ENCODE measurements at regions not wholly inside any gene's neighbourhood (a gene's known extent, or its start where the extent isn't known, plus 50 kb on each side); places are given as distances from the start of the nearest gene placed in this dataset.

DNA sequence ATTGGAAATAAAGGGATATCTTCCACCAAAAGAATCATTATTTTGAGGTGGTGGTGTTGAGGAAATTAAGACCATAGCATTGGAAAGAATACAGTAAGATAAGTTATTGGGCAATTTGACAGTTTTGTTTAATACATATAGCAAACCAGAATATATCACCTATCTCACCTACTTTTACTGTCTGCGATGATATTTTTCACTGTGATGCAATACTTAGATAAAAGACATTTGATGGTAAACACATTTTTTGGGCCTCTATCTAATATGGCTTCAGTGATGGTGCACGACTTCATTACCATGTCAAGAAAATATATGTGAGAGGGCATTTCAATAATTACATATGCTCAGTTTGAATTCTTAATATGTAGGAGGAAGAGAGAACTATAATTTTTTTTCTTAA lies 93.7 kb upstream of the MAGI2 start:
- TF ChIP-seq, protein P1, sequence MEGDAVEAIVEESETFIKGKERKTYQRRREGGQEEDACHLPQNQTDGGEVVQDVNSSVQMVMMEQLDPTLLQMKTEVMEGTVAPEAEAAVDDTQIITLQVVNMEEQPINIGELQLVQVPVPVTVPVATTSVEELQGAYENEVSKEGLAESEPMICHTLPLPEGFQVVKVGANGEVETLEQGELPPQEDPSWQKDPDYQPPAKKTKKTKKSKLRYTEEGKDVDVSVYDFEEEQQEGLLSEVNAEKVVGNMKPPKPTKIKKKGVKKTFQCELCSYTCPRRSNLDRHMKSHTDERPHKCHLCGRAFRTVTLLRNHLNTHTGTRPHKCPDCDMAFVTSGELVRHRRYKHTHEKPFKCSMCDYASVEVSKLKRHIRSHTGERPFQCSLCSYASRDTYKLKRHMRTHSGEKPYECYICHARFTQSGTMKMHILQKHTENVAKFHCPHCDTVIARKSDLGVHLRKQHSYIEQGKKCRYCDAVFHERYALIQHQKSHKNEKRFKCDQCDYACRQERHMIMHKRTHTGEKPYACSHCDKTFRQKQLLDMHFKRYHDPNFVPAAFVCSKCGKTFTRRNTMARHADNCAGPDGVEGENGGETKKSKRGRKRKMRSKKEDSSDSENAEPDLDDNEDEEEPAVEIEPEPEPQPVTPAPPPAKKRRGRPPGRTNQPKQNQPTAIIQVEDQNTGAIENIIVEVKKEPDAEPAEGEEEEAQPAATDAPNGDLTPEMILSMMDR (IDR thresholded peaks at IDR 0.05; ENCODE audit: insufficient read depth, low read depth, low read length), result no peak
- no peak overlapping the region for H3K4me3 ChIP-seq (ENCODE audit: low read depth, low read length)
- no peak for DNase-seq (ENCODE audit: low read depth)

DNA sequence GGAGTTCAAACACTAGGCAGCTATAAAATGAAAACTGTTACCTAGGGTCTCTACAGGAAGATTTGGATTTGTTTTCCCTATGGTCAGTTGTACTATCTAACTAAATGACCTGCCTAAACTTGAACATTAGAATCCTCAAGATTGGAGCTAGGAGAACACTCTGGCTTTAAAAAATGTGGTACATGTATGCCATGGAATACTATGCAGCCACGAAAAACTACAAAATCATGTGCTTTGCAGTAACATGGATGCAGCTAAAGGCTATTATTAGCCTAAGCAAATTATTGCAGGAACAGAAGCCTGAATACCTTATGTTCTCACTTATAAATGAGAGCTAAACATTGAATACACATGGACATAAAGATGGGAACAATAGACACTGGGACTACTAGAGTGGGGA lies 87.1 kb upstream of the MAGI2 start:
- no peak for DNase-seq (ENCODE audit: low read depth)
- TF ChIP-seq, protein P1 (IDR thresholded peaks at IDR 0.05; ENCODE audit: insufficient read depth, low read depth, low read length), result no peak
- no peak overlapping the region for H3K4me3 ChIP-seq (ENCODE audit: low read depth, low read length)

DNA sequence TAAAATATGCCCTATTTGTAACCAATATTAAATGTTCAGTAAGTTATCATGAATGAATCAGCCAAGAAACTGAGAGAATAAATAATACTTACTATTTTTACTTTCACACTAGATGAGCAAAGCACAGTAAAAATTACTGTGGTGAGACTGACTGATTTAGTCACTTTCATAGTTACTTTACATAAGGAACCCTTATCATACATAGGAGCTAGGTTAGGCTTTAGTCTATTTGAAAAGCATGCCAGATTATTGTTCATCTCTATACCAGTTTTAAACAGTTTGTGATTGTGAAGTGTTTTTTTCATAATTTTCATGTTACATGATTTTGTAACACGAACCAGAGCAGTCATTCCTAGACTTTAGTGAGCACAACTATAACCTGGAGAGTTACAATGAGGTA lies 80.7 kb upstream of the MAGI2 start:
- DNase-seq (ENCODE audit: low read depth), result no peak
- TF ChIP-seq, protein P1 (IDR thresholded peaks at IDR 0.05; ENCODE audit: insufficient read depth, low read depth, low read length), result no peak
- no peak overlapping the region for H3K4me3 ChIP-seq (ENCODE audit: low read depth, low read length)

DNA sequence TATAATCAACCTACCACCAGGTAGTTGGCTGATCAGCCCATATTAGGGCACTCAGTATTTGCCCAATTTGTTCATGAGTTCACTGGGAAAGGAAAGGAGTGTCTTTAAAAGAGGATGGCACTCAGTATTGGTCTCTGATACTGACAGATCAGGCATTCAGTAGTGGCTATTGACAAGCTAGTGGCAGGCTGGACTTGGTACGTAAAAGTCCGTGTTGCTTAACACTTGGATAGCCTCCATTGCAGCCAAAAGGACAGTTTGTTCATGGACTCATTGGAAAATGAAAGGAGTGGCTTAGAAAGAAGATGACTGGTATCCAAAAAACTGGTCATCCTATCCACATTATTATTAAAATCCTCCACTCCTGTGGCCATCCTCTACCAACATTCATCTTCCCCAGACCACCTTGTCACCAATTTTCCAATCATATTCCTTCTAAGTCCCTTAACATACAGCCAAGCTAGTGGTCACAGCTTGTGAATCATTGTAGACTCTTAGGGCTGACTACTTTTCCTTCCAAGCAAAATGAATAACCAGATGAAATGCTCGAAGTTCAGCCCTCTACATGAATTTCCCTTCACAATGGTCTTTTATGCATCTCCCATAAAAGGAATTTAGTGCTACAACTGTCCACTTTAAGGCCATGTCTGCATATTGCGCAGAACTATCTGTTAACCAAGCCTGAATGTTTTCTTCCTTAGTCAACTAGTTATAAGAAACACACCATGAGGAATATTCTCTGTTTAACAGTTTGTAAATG lies 78.6 kb upstream of the MAGI2 start:
- TF ChIP-seq, protein P1 (IDR thresholded peaks at IDR 0.05; ENCODE audit: insufficient read depth, low read depth, low read length), result no peak
- no peak for DNase-seq (ENCODE audit: low read depth)

DNA sequence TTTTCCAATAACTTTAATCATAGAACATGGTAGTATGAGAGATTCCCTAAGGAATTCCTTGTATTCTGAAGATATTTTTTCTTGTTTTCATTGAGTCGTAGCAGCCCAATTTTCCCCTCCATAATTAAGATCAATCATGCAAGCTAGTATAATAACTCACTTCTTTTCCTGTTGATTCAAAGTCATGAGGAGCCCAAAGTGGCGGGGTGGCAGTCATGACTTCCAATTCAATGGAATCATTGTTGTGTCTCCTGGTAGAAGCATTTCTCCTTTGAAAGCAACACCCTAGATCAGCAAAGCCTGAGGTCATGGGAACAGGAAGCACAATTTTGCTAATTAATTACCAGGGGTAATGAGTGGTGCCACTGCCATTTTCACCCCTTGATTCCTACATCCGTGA lies 77.6 kb upstream of the MAGI2 start:
- H3K4me3 ChIP-seq (ENCODE audit: low read depth, low read length), result no peak overlapping the region
- DNase-seq (ENCODE audit: low read depth), result no peak
- TF ChIP-seq, protein P1 (IDR thresholded peaks at IDR 0.05; ENCODE audit: insufficient read depth, low read depth, low read length), result no peak

More for the DNA sequence above, 78.6 kb upstream of the MAGI2 start:
- H3K4me3 ChIP-seq (ENCODE audit: low read depth, low read length), result no peak overlapping the region

DNA sequence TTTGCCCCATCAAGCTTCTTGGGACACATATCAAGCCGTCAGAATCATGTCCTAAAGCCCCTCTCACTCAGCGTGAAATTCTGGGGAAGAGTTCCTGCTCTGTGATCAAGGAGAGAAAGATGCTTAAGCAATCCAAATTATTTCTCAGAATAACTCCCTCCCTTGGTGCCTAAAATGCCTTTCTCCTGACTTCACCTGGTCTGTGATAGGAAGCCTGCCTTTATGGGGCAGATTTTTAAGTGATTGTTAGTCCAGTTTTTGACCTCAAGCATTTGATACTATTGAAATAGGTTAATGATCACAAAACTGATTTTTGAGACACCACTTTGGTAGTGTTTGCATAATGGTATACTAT lies 76.4 kb upstream of the MAGI2 start:
- TF ChIP-seq, protein P1 (IDR thresholded peaks at IDR 0.05; ENCODE audit: insufficient read depth, low read depth, low read length), result no peak
- H3K4me3 ChIP-seq (ENCODE audit: low read depth, low read length), result no peak overlapping the region
- DNase-seq (ENCODE audit: low read depth), result no peak
